ENCODE measurements at regions not wholly inside any gene's neighbourhood (a gene's known extent, or its start where the extent isn't known, plus 50 kb on each side); places are given as distances from the start of the nearest gene placed in this dataset.

- TF ChIP-seq TAF1 (IDR thresholded peaks at IDR 0.05; ENCODE audit: borderline replicate concordance, low read depth, low read length) (no peak), POLR2A (IDR thresholded peaks at IDR 0.05; ENCODE audit: low read depth, low read length) (no peak), POLR2AphosphoS5 (IDR thresholded peaks at IDR 0.05; ENCODE audit: low read depth, low read length) (no peak)
Observed at GRCh38 chr1:189151361-189151760, 1326.3 kb downstream of the BRINP3 start.

Data from GM12892 (cell line).